ENCODE measurements at regions not wholly inside any gene's neighbourhood (a gene's known extent, or its start where the extent isn't known, plus 50 kb on each side); places are given as distances from the start of the nearest gene placed in this dataset.

- TF ChIP-seq, protein P1, sequence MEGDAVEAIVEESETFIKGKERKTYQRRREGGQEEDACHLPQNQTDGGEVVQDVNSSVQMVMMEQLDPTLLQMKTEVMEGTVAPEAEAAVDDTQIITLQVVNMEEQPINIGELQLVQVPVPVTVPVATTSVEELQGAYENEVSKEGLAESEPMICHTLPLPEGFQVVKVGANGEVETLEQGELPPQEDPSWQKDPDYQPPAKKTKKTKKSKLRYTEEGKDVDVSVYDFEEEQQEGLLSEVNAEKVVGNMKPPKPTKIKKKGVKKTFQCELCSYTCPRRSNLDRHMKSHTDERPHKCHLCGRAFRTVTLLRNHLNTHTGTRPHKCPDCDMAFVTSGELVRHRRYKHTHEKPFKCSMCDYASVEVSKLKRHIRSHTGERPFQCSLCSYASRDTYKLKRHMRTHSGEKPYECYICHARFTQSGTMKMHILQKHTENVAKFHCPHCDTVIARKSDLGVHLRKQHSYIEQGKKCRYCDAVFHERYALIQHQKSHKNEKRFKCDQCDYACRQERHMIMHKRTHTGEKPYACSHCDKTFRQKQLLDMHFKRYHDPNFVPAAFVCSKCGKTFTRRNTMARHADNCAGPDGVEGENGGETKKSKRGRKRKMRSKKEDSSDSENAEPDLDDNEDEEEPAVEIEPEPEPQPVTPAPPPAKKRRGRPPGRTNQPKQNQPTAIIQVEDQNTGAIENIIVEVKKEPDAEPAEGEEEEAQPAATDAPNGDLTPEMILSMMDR (IDR thresholded peaks at IDR 0.05), result no peak
- TF ChIP-seq POLR2A (IDR thresholded peaks at IDR 0.05), result no peak
- no peak for DNase-seq (ENCODE audit: low spot score in 2 of 2)
- intact Hi-C loops (cut with DNase I; ENCODE audit: low total_unique reads), result no loop called here
- no peak overlapping the region for H3K4me3 ChIP-seq (ENCODE audit: low read depth, poor library complexity, severe bottlenecking)
Measured at GRCh38 chr9:99725852-99726251, 95.8 kb upstream of the NR4A3 start.

GRCh38 chr9:99726758-99727157 lies 94.9 kb upstream of the NR4A3 start:
- no peak for DNase-seq (ENCODE audit: low spot score in 2 of 2)
- no peak overlapping the region for H3K4me3 ChIP-seq (ENCODE audit: low read depth, poor library complexity, severe bottlenecking)
- intact Hi-C loops (cut with DNase I; ENCODE audit: low total_unique reads), result no loop called here
- TF ChIP-seq, protein P1 (IDR thresholded peaks at IDR 0.05), result no peak
- TF ChIP-seq POLR2A (IDR thresholded peaks at IDR 0.05), result no peak

- H3K4me3 ChIP-seq (ENCODE audit: low read depth, poor library complexity, severe bottlenecking), result no peak overlapping the region
- 94 to 98% methylated on average over 2 of the region's 2 CpGs for WGBS, 2 donors
- DNase-seq (ENCODE audit: low spot score in 2 of 2), result no peak
- intact Hi-C loops (cut with DNase I; ENCODE audit: low total_unique reads), result no loop called here
- TF ChIP-seq POLR2A (IDR thresholded peaks at IDR 0.05), result no peak
- TF ChIP-seq, protein P1 (IDR thresholded peaks at IDR 0.05), result no peak
Measured at GRCh38 chr9:99730062-99730461, 91.6 kb upstream of the NR4A3 start.

DNA sequence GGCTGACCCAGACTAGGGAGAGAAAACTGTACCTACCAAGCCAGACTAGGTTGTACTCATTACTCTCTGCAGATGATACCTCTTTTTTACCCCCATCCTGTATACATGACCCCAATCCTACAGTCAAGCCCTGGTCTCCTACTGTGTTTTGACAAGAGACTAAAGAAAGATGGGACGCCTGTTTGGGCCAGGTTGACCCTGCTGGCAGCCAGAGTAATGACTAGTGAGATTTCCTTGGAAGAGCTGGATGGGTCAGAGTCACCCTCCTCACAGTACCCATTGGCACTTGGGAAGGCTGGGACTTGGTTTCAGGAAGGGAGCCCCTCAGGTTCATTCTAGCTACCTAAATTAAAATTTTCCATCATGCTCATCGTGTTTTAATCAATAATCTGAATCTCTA lies 89.7 kb upstream of the NR4A3 start:
- no peak for TF ChIP-seq POLR2A (IDR thresholded peaks at IDR 0.05)
- TF ChIP-seq, protein P1 (IDR thresholded peaks at IDR 0.05), result no peak
- no peak for DNase-seq (ENCODE audit: low spot score in 2 of 2)
- intact Hi-C loops (cut with DNase I; ENCODE audit: low total_unique reads), result no loop called here
- 88 to 92% methylated on average over 2 of the region's 2 CpGs for WGBS, 2 donors
- H3K4me3 ChIP-seq (ENCODE audit: low read depth, poor library complexity, severe bottlenecking), result no peak overlapping the region

DNA sequence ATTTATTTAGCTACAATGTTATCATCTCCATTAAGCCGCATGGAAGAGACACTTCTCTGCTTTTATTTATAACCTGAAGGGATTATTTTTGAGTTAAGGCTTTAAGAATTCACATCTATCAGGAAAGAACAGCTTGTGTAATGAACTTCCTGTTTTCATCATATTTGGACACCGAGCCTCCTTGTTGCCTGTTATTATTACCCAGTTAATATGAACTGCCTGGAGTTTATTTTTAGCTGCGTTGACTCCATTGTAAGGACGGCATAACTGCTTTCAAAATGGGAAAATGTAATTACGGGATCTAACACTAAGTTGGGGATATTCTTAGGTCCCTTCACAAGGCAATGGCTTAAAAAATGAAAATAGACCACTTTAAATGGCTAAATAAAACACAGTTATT lies 89.0 kb upstream of the NR4A3 start:
- H3K4me3 ChIP-seq (ENCODE audit: low read depth, poor library complexity, severe bottlenecking), result no peak overlapping the region
- intact Hi-C loops (cut with DNase I; ENCODE audit: low total_unique reads), result no loop called here
- TF ChIP-seq, protein P1 (IDR thresholded peaks at IDR 0.05), result no peak
- TF ChIP-seq POLR2A (IDR thresholded peaks at IDR 0.05), result no peak
- no peak for DNase-seq (ENCODE audit: low spot score in 2 of 2)
- 34 to 35% methylated on average over 5 of the region's 5 CpGs for WGBS, 2 donors

DNA sequence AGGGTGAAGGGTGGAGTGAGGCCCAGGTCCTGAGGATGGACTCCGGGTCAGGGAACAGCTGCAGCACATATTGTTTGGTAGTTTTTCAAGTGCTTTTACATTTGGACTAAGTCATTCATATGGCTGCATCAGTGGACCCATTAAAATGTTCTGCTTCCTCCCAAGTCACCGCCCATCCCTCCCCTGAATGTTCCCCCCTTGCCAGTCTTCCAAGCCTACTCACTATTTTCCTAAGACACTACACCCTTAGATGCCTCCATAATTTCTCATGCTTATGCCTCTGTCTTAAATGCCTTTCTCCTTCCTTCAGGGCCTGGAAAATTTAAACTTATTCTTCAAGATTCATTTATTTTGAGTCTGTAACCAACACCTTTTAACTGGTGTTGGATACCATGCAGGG lies 86.6 kb upstream of the NR4A3 start:
- no peak overlapping the region for H3K4me3 ChIP-seq (ENCODE audit: low read depth, poor library complexity, severe bottlenecking)
- 88 to 94% methylated on average over 2 of the region's 2 CpGs for WGBS, 2 donors
- TF ChIP-seq POLR2A (IDR thresholded peaks at IDR 0.05), result no peak
- TF ChIP-seq, protein P1 (IDR thresholded peaks at IDR 0.05), result no peak
- intact Hi-C loops (cut with DNase I; ENCODE audit: low total_unique reads), result no loop called here
- no peak for DNase-seq (ENCODE audit: low spot score in 2 of 2)
